Fibroblast of the aortic adventitia (primary cell): ENCODE measurements at regions not wholly inside any gene's neighbourhood (a gene's known extent, or its start where the extent isn't known, plus 50 kb on each side); places are given as distances from the start of the nearest gene placed in this dataset.

Experiments used
- DNase-seq: peaks from one replicate; pipeline ENCODE4 v3.0.0-alpha.2; 2010; ENCODE audit warnings: low read depth
- H3K4me3 ChIP-seq: 2 replicates; pipeline ENCODE4 v1.5.1; 2011; ENCODE audit warnings: low read depth, mild to moderate bottlenecking, control low read depth, low read length, moderate library complexity
- CTCF ChIP-seq: IDR thresholded peaks from 2 replicates; pipeline ENCODE4 v1.5.1; 2011; ENCODE audit warnings: mild to moderate bottlenecking, low read length, control low read depth, inconsistent platforms; ENCODE audit not compliant: insufficient read depth

- DNase-seq = no peak
- no peak overlapping the region for H3K4me3 ChIP-seq
- no peak for TF ChIP-seq CTCF
Measured at GRCh38 chr5:143567583-143568504, 164.4 kb upstream of the NR3C1 start.

GRCh38 chr5:143566139-143566538 is 162.7 kb upstream of the NR3C1 start:
- TF ChIP-seq CTCF = no peak
- DNase-seq = no peak

GRCh38 chr5:143564417-143564816 is 160.9 kb upstream of the NR3C1 start:
- no peak for DNase-seq
- TF ChIP-seq CTCF = no peak
- H3K4me3 ChIP-seq = no peak overlapping the region

More at GRCh38 chr5:143566139-143566538, 162.7 kb upstream of the NR3C1 start:
- no peak overlapping the region for H3K4me3 ChIP-seq

- H3K4me3 ChIP-seq = no peak overlapping the region
- no peak for TF ChIP-seq CTCF
- peak; percentile 97 for DNase-seq
Measured at GRCh38 chr5:143562935-143563334, 159.4 kb upstream of the NR3C1 start.

- no peak for TF ChIP-seq CTCF
- H3K4me3 ChIP-seq = no peak overlapping the region
- DNase-seq = no peak
Measured at GRCh38 chr5:143561219-143561618, 157.7 kb upstream of the NR3C1 start.

GRCh38 chr5:143560378-143560777 is 156.9 kb upstream of the NR3C1 start:
- no peak for TF ChIP-seq CTCF
- no peak overlapping the region for H3K4me3 ChIP-seq
- DNase-seq = no peak
